ENCODE measurements at regions not wholly inside any gene's neighbourhood (a gene's known extent, or its start where the extent isn't known, plus 50 kb on each side); places are given as distances from the start of the nearest gene placed in this dataset.

GRCh38 chr3:16085884-16086608 is 88.4 kb upstream of the GALNT15 start:
- Histone ChIP-seq H3K9me3 (ENCODE audit: control insufficient read depth, insufficient read depth, low read length) (peaks cover 5% of the 10 kb centered on the region; the same call in 1 of the 2 replicates), H3K36me3 (ENCODE audit: insufficient read depth, low read length) (no peaks in the 10 kb centered on the region), H3K4me1 (ENCODE audit: insufficient read depth, low read length) (no peaks in the 10 kb centered on the region), H3K9ac (ENCODE audit: low read depth, low read length) (no peak overlapping the region)

GRCh38 chr3:16086690-16087089 is 87.8 kb upstream of the GALNT15 start:
- Histone ChIP-seq H3K9me3 (ENCODE audit: control insufficient read depth, insufficient read depth, low read length) (no peaks in the 10 kb centered on the region), H3K36me3 (ENCODE audit: insufficient read depth, low read length) (no peaks in the 10 kb centered on the region), H3K4me1 (ENCODE audit: insufficient read depth, low read length) (no peaks in the 10 kb centered on the region), H3K9ac (ENCODE audit: low read depth, low read length) (no peak overlapping the region)

- H3K9ac ChIP-seq (ENCODE audit: low read depth, low read length), result no peak overlapping the region
- no peaks in the 10 kb centered on the region for H3K4me1 ChIP-seq (ENCODE audit: insufficient read depth, low read length)
- no peaks in the 10 kb centered on the region for H3K9me3 ChIP-seq (ENCODE audit: control insufficient read depth, insufficient read depth, low read length)
- H3K36me3 ChIP-seq (ENCODE audit: insufficient read depth, low read length), result no peaks in the 10 kb centered on the region
These were observed 86.0 kb upstream of the GALNT15 start for GRCh38 chr3:16088496-16088895.

- Histone ChIP-seq H3K36me3 (ENCODE audit: insufficient read depth, low read length) (no peaks in the 10 kb centered on the region), H3K9ac (ENCODE audit: low read depth, low read length) (no peak overlapping the region), H3K9me3 (ENCODE audit: control insufficient read depth, insufficient read depth, low read length) (no peaks in the 10 kb centered on the region), H3K4me1 (ENCODE audit: insufficient read depth, low read length) (no peaks in the 10 kb centered on the region)
These were observed 85.0 kb upstream of the GALNT15 start for GRCh38 chr3:16089521-16089920.

GRCh38 chr3:16090024-16090423 is 84.5 kb upstream of the GALNT15 start:
- Histone ChIP-seq H3K9me3 (ENCODE audit: control insufficient read depth, insufficient read depth, low read length) (no peaks in the 10 kb centered on the region), H3K9ac (ENCODE audit: low read depth, low read length) (no peak overlapping the region), H3K36me3 (ENCODE audit: insufficient read depth, low read length) (no peaks in the 10 kb centered on the region), H3K4me1 (ENCODE audit: insufficient read depth, low read length) (no peaks in the 10 kb centered on the region)

GRCh38 chr3:16090706-16091105 is 83.8 kb upstream of the GALNT15 start:
- no peaks in the 10 kb centered on the region for H3K36me3 ChIP-seq (ENCODE audit: insufficient read depth, low read length)
- no peak overlapping the region for H3K9ac ChIP-seq (ENCODE audit: low read depth, low read length)
- H3K4me1 ChIP-seq (ENCODE audit: insufficient read depth, low read length), result no peaks in the 10 kb centered on the region
- no peaks in the 10 kb centered on the region for H3K9me3 ChIP-seq (ENCODE audit: control insufficient read depth, insufficient read depth, low read length)

GRCh38 chr3:16092923-16093322 is 81.6 kb upstream of the GALNT15 start:
- Histone ChIP-seq H3K9ac (ENCODE audit: low read depth, low read length) (no peak overlapping the region), H3K4me1 (ENCODE audit: insufficient read depth, low read length) (no peaks in the 10 kb centered on the region), H3K9me3 (ENCODE audit: control insufficient read depth, insufficient read depth, low read length) (no peaks in the 10 kb centered on the region), H3K36me3 (ENCODE audit: insufficient read depth, low read length) (no peaks in the 10 kb centered on the region)

GRCh38 chr3:16101295-16102186 is 72.9 kb upstream of the GALNT15 start:
- H3K9ac ChIP-seq (ENCODE audit: low read depth, low read length), result no peak overlapping the region
- no peaks in the 10 kb centered on the region for H3K36me3 ChIP-seq (ENCODE audit: insufficient read depth, low read length)
- peaks cover 4% of the 10 kb centered on the region; the same call in 1 of the 2 replicates for H3K9me3 ChIP-seq (ENCODE audit: control insufficient read depth, insufficient read depth, low read length)
- H3K4me1 ChIP-seq (ENCODE audit: insufficient read depth, low read length), result no peaks in the 10 kb centered on the region; the same call in 1 of the 2 replicates

GRCh38 chr3:16102187-16102561 is 72.3 kb upstream of the GALNT15 start:
- H3K9me3 ChIP-seq (ENCODE audit: control insufficient read depth, insufficient read depth, low read length), result peaks cover 4% of the 10 kb centered on the region; the same call in 1 of the 2 replicates
- no peak overlapping the region for H3K9ac ChIP-seq (ENCODE audit: low read depth, low read length)
- no peaks in the 10 kb centered on the region for H3K36me3 ChIP-seq (ENCODE audit: insufficient read depth, low read length)
- no peaks in the 10 kb centered on the region; the same call in 1 of the 2 replicates for H3K4me1 ChIP-seq (ENCODE audit: insufficient read depth, low read length)

GRCh38 chr3:16102905-16103364 is 71.5 kb upstream of the GALNT15 start:
- Histone ChIP-seq H3K9me3 (ENCODE audit: control insufficient read depth, insufficient read depth, low read length) (peaks cover 4% of the 10 kb centered on the region; the same call in 1 of the 2 replicates), H3K4me1 (ENCODE audit: insufficient read depth, low read length) (no peaks in the 10 kb centered on the region; the same call in 1 of the 2 replicates), H3K9ac (ENCODE audit: low read depth, low read length) (no peak overlapping the region), H3K36me3 (ENCODE audit: insufficient read depth, low read length) (no peaks in the 10 kb centered on the region)

- Histone ChIP-seq H3K9me3 (ENCODE audit: control insufficient read depth, insufficient read depth, low read length) (peaks cover 4% of the 10 kb centered on the region; the same call in 1 of the 2 replicates), H3K4me1 (ENCODE audit: insufficient read depth, low read length) (no peaks in the 10 kb centered on the region; the same call in 1 of the 2 replicates), H3K9ac (ENCODE audit: low read depth, low read length) (no peak overlapping the region), H3K36me3 (ENCODE audit: insufficient read depth, low read length) (no peaks in the 10 kb centered on the region)
These were observed 71.0 kb upstream of the GALNT15 start for GRCh38 chr3:16103472-16103871.

- Histone ChIP-seq H3K9ac (ENCODE audit: low read depth, low read length) (no peak overlapping the region), H3K4me1 (ENCODE audit: insufficient read depth, low read length) (no peaks in the 10 kb centered on the region; the same call in 1 of the 2 replicates), H3K9me3 (ENCODE audit: control insufficient read depth, insufficient read depth, low read length) (peaks cover 4% of the 10 kb centered on the region; the same call in 1 of the 2 replicates), H3K36me3 (ENCODE audit: insufficient read depth, low read length) (no peaks in the 10 kb centered on the region)
These were observed 70.3 kb upstream of the GALNT15 start for GRCh38 chr3:16104156-16104555.

GRCh38 chr3:16106050-16106449 is 68.4 kb upstream of the GALNT15 start:
- no peaks in the 10 kb centered on the region; the same call in 1 of the 2 replicates for H3K4me1 ChIP-seq (ENCODE audit: insufficient read depth, low read length)
- no peak overlapping the region for H3K9ac ChIP-seq (ENCODE audit: low read depth, low read length)
- H3K36me3 ChIP-seq (ENCODE audit: insufficient read depth, low read length), result no peaks in the 10 kb centered on the region
- H3K9me3 ChIP-seq (ENCODE audit: control insufficient read depth, insufficient read depth, low read length), result no peaks in the 10 kb centered on the region; the same call in 1 of the 2 replicates

- H3K36me3 ChIP-seq (ENCODE audit: insufficient read depth, low read length), result no peaks in the 10 kb centered on the region
- no peaks in the 10 kb centered on the region; the same call in 1 of the 2 replicates for H3K9me3 ChIP-seq (ENCODE audit: control insufficient read depth, insufficient read depth, low read length)
- no peak overlapping the region for H3K9ac ChIP-seq (ENCODE audit: low read depth, low read length)
- no peaks in the 10 kb centered on the region for H3K4me1 ChIP-seq (ENCODE audit: insufficient read depth, low read length)
These were observed 66.1 kb upstream of the GALNT15 start for GRCh38 chr3:16108424-16108823.

Data from ES-I3 (cell line).